GM19467 (cell line): ENCODE measurements at regions not wholly inside any gene's neighbourhood (a gene's known extent, or its start where the extent isn't known, plus 50 kb on each side); places are given as distances from the start of the nearest gene placed in this dataset.

Experiments used
- ATAC-seq: cut with Tn5 transposase; IDR thresholded peaks from one replicate; pipeline ENCODE4 v1.9.1; 2021; ENCODE audit warnings: mild to moderate bottlenecking, moderate library complexity; ENCODE audit not compliant: unreplicated experiment

GRCh38 chr6:16857969-16858592 lies 96.8 kb upstream of the ATXN1 start:
- ATAC-seq = no peak

- ATAC-seq = peak; percentile 26
Observed at GRCh38 chr6:16855460-16855859, 94.2 kb upstream of the ATXN1 start.

- peak; percentile 78 for ATAC-seq
Observed at GRCh38 chr6:16854986-16855385, 93.7 kb upstream of the ATXN1 start.

GRCh38 chr6:16852671-16853070 lies 91.4 kb upstream of the ATXN1 start:
- no peak for ATAC-seq

- ATAC-seq = no peak
Observed at GRCh38 chr6:16851758-16852157, 90.5 kb upstream of the ATXN1 start.

GRCh38 chr6:16851044-16851540 lies 89.8 kb upstream of the ATXN1 start:
- ATAC-seq = no peak

- ATAC-seq = no peak
Observed at GRCh38 chr6:16850681-16851026, 89.4 kb upstream of the ATXN1 start.

GRCh38 chr6:16849988-16850680 lies 88.9 kb upstream of the ATXN1 start:
- ATAC-seq = no peak

GRCh38 chr6:16849280-16849987 lies 88.2 kb upstream of the ATXN1 start:
- no peak for ATAC-seq

GRCh38 chr6:16846399-16846778 lies 85.1 kb upstream of the ATXN1 start:
- no peak for ATAC-seq

- ATAC-seq = no peak
Observed at GRCh38 chr6:16844183-16844582, 82.9 kb upstream of the ATXN1 start.

GRCh38 chr6:16842676-16843075 lies 81.4 kb upstream of the ATXN1 start:
- no peak for ATAC-seq

- no peak for ATAC-seq
Observed at GRCh38 chr6:16841241-16841640, 80.0 kb upstream of the ATXN1 start.

- ATAC-seq = no peak
Observed at GRCh38 chr6:16840725-16841124, 79.5 kb upstream of the ATXN1 start.

GRCh38 chr6:16840291-16840690 lies 79.0 kb upstream of the ATXN1 start:
- no peak for ATAC-seq

- ATAC-seq = no peak
Observed at GRCh38 chr6:16839631-16840179, 78.4 kb upstream of the ATXN1 start.

- no peak for ATAC-seq
Observed at GRCh38 chr6:16837217-16837972, 76.1 kb upstream of the ATXN1 start.

- ATAC-seq = peak; percentile 78
Observed at GRCh38 chr6:16836144-16836981, 75.1 kb upstream of the ATXN1 start.

- ATAC-seq = no peak
Observed at GRCh38 chr6:16834242-16834641, 73.0 kb upstream of the ATXN1 start.

- ATAC-seq = no peak
Observed at GRCh38 chr6:16832721-16833120, 71.5 kb upstream of the ATXN1 start.
